Body of pancreas (tissue), 4 donors: ENCODE measurements at regions not wholly inside any gene's neighbourhood (a gene's known extent, or its start where the extent isn't known, plus 50 kb on each side); places are given as distances from the start of the nearest gene placed in this dataset.

Experiments used
- POLR2A ChIP-seq, 3 donors: fragments of 450-650 bp; IDR thresholded peaks; one replicate each; pipeline ENCODE4 v1.6.1; 2016; ENCODE audit warnings: antibody characterized with exemption in 3 of 3, mild to moderate bottlenecking in 2 of 3
- TF ChIP-seq, protein P1 (sequence below), 7 experiments: fragments of 450-650 bp in 4 of 7; fragments of 200-600 bp in 3 of 7; sonication (generic) in 3 of 7; IDR thresholded peaks; one replicate each; pipeline ENCODE4 v1.5.1; 2016 to 2019; ENCODE audit warnings: antibody characterized with exemption in 7 of 7

DNA sequence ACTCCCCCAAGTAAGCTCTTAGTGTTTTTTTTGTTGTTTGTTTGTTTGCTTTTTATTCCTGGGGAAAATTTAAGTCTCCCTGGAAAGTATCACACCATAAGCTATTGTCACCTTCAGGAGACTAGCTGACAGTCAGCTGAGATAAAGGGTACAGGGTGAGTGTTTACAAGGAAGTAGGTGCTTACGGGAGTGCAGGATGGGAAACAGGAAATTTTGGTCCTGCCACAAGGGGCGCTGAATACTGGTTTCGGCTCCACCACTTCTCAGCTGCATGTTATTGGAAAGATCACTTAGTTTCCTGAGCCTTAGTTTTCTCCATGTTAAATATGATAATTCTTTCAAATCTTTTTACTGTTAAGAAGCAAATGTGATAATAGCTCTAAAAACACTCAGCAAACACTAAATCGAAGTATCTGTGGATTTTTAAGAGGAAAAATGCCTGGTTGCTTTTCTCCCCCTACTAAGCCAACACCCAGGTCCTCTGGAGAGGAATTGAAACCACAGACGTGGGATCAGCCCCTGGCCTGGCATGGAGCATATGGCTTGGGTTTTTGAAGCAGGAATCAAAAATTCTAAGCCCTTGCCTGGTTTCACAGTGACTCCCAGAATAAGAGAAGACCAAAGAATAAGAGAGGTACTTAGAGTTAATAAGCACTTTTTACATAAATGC, 90.7 kb downstream of the SCN11A start:
- TF ChIP-seq, protein P1, sequence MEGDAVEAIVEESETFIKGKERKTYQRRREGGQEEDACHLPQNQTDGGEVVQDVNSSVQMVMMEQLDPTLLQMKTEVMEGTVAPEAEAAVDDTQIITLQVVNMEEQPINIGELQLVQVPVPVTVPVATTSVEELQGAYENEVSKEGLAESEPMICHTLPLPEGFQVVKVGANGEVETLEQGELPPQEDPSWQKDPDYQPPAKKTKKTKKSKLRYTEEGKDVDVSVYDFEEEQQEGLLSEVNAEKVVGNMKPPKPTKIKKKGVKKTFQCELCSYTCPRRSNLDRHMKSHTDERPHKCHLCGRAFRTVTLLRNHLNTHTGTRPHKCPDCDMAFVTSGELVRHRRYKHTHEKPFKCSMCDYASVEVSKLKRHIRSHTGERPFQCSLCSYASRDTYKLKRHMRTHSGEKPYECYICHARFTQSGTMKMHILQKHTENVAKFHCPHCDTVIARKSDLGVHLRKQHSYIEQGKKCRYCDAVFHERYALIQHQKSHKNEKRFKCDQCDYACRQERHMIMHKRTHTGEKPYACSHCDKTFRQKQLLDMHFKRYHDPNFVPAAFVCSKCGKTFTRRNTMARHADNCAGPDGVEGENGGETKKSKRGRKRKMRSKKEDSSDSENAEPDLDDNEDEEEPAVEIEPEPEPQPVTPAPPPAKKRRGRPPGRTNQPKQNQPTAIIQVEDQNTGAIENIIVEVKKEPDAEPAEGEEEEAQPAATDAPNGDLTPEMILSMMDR (IDR thresholded peaks at IDR 0.05): peak; percentile 54 to 72 (median 66)
- TF ChIP-seq POLR2A (IDR thresholded peaks at IDR 0.05): no peak
